Spleen (tissue), 11 donors: ENCODE measurements at regions not wholly inside any gene's neighbourhood (a gene's known extent, or its start where the extent isn't known, plus 50 kb on each side); places are given as distances from the start of the nearest gene placed in this dataset.

ENCODE experiments used
- DNase-seq: peaks from one replicate; pipeline ENCODE4 v3.0.0-alpha.2; 2020
- H3K27ac ChIP-seq, 8 donors: fragments of 200-600 bp; sonication (generic) in 7 of 8; 1 replicate in 4 of 8; 2 replicates in 4 of 8; pipeline versions ENCODE4 v1.5.0 to v1.8.0; 2016 to 2021; ENCODE audit warnings: inconsistent platforms in 4 of 8, mild to moderate bottlenecking in 4 of 8, moderate library complexity in 1 of 8
- H3K27me3 ChIP-seq, 7 donors: fragments of 200-600 bp; sonication (generic) in 6 of 7; replicated peaks in 1 of 7; 1 replicate in 4 of 7; 2 replicates in 3 of 7; pipeline versions ENCODE4 v1.5.0 to v1.8.0; 2016 to 2021; ENCODE audit warnings: inconsistent platforms in 3 of 7, mild to moderate bottlenecking in 1 of 7
- H3K36me3 ChIP-seq, 6 donors: fragments of 200-600 bp; sonication (generic) in 5 of 6; 1 replicate in 4 of 6; 2 replicates in 2 of 6; pipeline versions ENCODE4 v1.5.0 to v1.8.0; 2016 to 2021; ENCODE audit warnings: inconsistent platforms in 2 of 6
- H3K4me1 ChIP-seq, 6 donors: fragments of 200-600 bp; sonication (generic) in 5 of 6; 1 replicate in 3 of 6; 2 replicates in 3 of 6; pipeline versions ENCODE4 v1.5.0 to v1.8.0; 2016 to 2021; ENCODE audit warnings: inconsistent platforms in 3 of 6
- H3K4me3 ChIP-seq, 8 donors: fragments of 200-600 bp; sonication (generic) in 7 of 8; 1 replicate in 4 of 8; 2 replicates in 4 of 8; pipeline versions ENCODE4 v1.5.0 to v1.8.0; 2016 to 2021; ENCODE audit warnings: inconsistent platforms in 4 of 8, mild to moderate bottlenecking in 4 of 8, moderate library complexity in 2 of 8
- H3K9me3 ChIP-seq, 8 donors: fragments of 200-600 bp; sonication (generic) in 7 of 8; 1 replicate in 4 of 8; 2 replicates in 4 of 8; pipeline versions ENCODE4 v1.5.0 to v1.8.0; 2016 to 2021; ENCODE audit warnings: inconsistent platforms in 4 of 8
- POLR2A ChIP-seq, 3 donors: fragments of 450-650 bp; IDR thresholded peaks; one replicate each; pipeline ENCODE4 v1.5.1; 2017; ENCODE audit warnings: antibody characterized with exemption in 3 of 3, mild to moderate bottlenecking in 1 of 3
- POLR2AphosphoS5 ChIP-seq, 3 donors: sonication (generic); formaldehyde crosslinking; IDR thresholded peaks; one replicate each; pipeline ENCODE4 v1.5.1; 2017; ENCODE audit warnings: antibody characterized with exemption in 3 of 3
- WGBS, 5 donors: extraction: QIAGEN DNeasy Blood & Tissue Kit in 3 of 5; methylation state at CpG; one replicate each; pipeline versions ENCODE4 v1.1.5 to v1.1.7; 2013 to 2018; 5-methylcytosine and 5-hydroxymethylcytosine counted together
- intact Hi-C: fragments of 100-400 bp; cut with DNase I; formaldehyde crosslinking; loops from one replicate; pipeline ENCODE4 v1.15.0; 2023; ENCODE audit warnings: low total_unique reads
- TF ChIP-seq, protein P1 (sequence below), 11 experiments: fragments of 200-600 bp in 7 of 11; fragments of 450-650 bp in 4 of 11; sonication (generic) in 4 of 11; IDR thresholded peaks in 8 of 11; conservative IDR thresholded peaks in 3 of 11; 1 replicate in 7 of 11; 2 replicates in 4 of 11; pipeline versions ENCODE4 v1.4.0 to v1.8.0; 2016 to 2021; ENCODE audit warnings: antibody characterized with exemption in 11 of 11, inconsistent platforms in 4 of 11, mild to moderate bottlenecking in 1 of 11
- donor health status: healthy with polysubstance abuse.
- donor health status: DM: no; HTN: no; CAD: no; lungs with moderate emphysema.
- donor health status: DM: no; HTN: no; CAD: no.
- donor health status: Bipolar disorder and iron deficiency.
- donor health status: healthy.
- donor health status: DM: no; HTN: no; CAD: no.
- donor health status: DM: yes; HTN: yes; CAD: no.

DNA sequence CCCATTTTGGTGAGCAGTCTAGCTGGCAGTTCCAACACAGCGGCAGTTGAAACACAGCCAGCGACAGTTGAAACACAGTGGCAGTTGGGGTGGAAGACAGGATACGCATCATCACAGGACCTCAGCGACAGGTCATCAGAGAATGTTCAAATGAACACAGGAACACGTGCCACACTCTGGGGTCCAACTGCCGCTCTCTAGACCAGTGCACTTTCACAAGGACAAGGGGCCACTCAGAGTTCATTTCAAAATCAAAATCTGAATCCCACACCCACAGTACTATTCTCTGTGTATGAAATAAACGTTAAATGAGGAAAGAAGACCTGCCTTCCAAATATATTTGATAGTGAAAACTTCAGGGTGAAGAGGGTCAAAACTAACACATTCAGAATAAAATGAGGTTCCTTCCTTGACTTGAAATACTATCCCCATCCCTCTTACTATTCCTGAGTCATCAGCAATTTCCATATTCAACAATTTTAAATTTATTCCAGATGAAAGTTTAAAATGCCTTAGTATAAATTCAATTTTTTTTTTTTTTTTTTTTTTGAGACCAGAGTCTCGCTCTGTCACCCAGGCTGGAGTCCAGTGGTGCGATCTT, 53.0 kb upstream of the SIMC1 start:
- Histone ChIP-seq H3K27me3 (no peaks in the 10 kb centered on the region), H3K9me3 (no peaks in the 10 kb centered on the region), H3K4me3 (no peak overlapping the region), H3K4me1 (peaks cover 0 to 14% (median 11%) of the 10 kb centered on the region in 6 donors), H3K27ac (no peak overlapping the region), H3K36me3 (no peaks in the 10 kb centered on the region)
- 67 to 91% (median 78%) methylated on average over 9 of the region's 9 CpGs for WGBS, 5 donors
- intact Hi-C loops, result no loop called here
- DNase-seq, result no peak
- TF ChIP-seq POLR2A (IDR thresholded peaks at IDR 0.05) (no peak), POLR2AphosphoS5 (IDR thresholded peaks at IDR 0.05) (no peak)
- TF ChIP-seq, protein P1, sequence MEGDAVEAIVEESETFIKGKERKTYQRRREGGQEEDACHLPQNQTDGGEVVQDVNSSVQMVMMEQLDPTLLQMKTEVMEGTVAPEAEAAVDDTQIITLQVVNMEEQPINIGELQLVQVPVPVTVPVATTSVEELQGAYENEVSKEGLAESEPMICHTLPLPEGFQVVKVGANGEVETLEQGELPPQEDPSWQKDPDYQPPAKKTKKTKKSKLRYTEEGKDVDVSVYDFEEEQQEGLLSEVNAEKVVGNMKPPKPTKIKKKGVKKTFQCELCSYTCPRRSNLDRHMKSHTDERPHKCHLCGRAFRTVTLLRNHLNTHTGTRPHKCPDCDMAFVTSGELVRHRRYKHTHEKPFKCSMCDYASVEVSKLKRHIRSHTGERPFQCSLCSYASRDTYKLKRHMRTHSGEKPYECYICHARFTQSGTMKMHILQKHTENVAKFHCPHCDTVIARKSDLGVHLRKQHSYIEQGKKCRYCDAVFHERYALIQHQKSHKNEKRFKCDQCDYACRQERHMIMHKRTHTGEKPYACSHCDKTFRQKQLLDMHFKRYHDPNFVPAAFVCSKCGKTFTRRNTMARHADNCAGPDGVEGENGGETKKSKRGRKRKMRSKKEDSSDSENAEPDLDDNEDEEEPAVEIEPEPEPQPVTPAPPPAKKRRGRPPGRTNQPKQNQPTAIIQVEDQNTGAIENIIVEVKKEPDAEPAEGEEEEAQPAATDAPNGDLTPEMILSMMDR (IDR thresholded peaks at IDR 0.05 in 8 of 11, conservative IDR thresholded peaks at IDR 0.05 in 3 of 11), result no peak

DNA sequence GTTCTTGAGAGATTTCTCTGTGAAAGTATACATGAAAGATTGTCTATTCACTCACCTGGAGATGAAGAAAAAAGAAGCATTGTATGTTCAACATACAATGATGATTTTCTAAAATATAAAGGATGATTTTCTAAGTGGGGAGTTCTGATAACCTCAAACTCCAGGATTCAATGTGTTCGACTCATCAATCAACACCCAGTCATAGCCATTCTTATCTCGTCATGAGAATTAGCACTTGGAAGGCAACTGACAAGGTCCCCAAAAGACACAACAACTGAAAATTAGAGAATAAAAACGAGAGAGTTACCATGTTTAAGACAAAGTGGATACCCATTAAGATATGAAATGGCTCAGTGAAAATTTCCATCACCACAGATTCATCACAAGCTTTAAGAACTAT, 52.1 kb upstream of the SIMC1 start:
- Histone ChIP-seq H3K4me3 (no peak overlapping the region), H3K27me3 (peaks cover 0 to 3% (median 0%) of the 10 kb centered on the region in 7 donors), H3K4me1 (peaks cover 0 to 6% (median 3%) of the 10 kb centered on the region in 6 donors), H3K9me3 (no peaks in the 10 kb centered on the region), H3K27ac (no peak overlapping the region), H3K36me3 (no peaks in the 10 kb centered on the region)
- TF ChIP-seq, protein P1 (IDR thresholded peaks at IDR 0.05 in 8 of 11, conservative IDR thresholded peaks at IDR 0.05 in 3 of 11), result no peak
- TF ChIP-seq POLR2A (IDR thresholded peaks at IDR 0.05), result no peak
- TF ChIP-seq POLR2AphosphoS5 (IDR thresholded peaks at IDR 0.05), result no peak
- intact Hi-C loops, result no loop called here
- no peak for DNase-seq
- WGBS, 5 donors, result 71 to 86% (median 84%) methylated on average over 3 of the region's 3 CpGs

DNA sequence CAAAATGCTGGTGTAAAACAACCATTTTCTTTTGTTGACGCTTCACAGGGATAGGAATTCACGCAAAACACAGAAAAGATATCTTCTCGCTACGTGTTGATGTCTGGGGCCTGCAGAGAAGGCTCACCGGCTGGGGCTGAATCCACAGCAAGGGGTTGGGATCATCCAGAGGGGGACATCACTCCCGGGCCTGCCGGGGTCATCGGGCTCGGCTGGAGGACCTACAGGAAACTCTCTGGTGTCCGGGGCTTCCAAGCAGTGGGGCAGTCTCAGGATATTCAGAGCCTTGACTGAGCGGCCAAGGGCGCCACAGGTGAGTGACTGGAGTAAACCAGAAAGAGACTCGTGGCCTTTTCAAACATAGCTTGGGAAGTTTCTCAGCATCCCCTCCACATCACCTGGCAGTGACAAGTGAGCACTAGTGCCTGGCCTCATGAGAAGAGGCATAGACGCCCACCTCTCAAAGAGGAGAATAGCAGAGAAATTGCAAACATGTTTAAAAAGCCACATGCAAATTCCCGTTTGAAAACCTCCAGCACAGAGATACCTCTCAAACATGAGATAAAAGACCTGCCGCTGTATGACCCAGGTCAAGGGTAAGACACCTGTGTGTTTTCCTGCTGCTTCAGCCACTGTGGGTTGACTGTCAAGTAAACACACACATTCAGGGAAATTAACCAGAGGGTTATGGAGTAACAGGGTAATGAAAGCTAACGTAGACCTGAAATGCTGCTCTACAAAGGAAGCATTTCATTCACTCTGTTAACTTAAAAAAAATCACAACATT, 50.8 kb upstream of the SIMC1 start:
- Histone ChIP-seq H3K27me3 (peaks cover 0 to 14% (median 0%) of the 10 kb centered on the region in 7 donors), H3K4me3 (no peak overlapping the region), H3K4me1 (no peaks in the 10 kb centered on the region), H3K9me3 (no peaks in the 10 kb centered on the region), H3K27ac (no peak overlapping the region), H3K36me3 (no peaks in the 10 kb centered on the region)
- TF ChIP-seq, protein P1 (IDR thresholded peaks at IDR 0.05 in 8 of 11, conservative IDR thresholded peaks at IDR 0.05 in 3 of 11), result no peak
- TF ChIP-seq POLR2AphosphoS5 (IDR thresholded peaks at IDR 0.05) (no peak), POLR2A (IDR thresholded peaks at IDR 0.05) (no peak)
- WGBS, 5 donors, result 68 to 81% (median 76%) methylated on average over 17 of the region's 17 CpGs
- DNase-seq, result no peak
- intact Hi-C loops, result no loop called here

DNA sequence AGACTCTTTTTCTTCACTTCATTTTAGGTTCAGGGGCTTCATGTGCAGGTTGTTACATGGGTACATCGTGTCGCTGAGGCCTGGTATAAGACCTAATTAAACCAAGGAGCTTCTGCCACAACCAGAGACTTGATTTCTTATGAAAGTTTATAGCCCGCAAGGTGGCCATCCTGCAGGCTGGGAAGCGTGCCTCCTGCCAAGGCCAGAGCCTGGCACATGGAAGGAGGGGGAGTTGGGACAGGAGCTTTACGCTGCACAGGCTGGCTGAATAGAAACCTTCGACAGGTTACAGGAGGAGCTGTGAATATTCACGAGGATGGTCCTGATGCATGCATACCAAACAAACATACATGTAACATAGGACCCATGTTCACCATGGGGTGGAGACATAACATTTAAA, 50.1 kb upstream of the SIMC1 start:
- intact Hi-C loops, result no loop called here
- no peak for DNase-seq
- H3K4me3 ChIP-seq, result no peak overlapping the region
- 87 to 95% (median 93%) methylated on average over 7 of the region's 7 CpGs for WGBS, 5 donors
- H3K27ac ChIP-seq, result no peak overlapping the region
- H3K9me3 ChIP-seq, result no peaks in the 10 kb centered on the region
- TF ChIP-seq POLR2A (IDR thresholded peaks at IDR 0.05) (no peak), POLR2AphosphoS5 (IDR thresholded peaks at IDR 0.05) (no peak)
- TF ChIP-seq, protein P1 (IDR thresholded peaks at IDR 0.05 in 8 of 11, conservative IDR thresholded peaks at IDR 0.05 in 3 of 11), result no peak
- H3K27me3 ChIP-seq, result peaks cover 0 to 18% (median 0%) of the 10 kb centered on the region in 7 donors
- H3K4me1 ChIP-seq, result no peaks in the 10 kb centered on the region
- no peaks in the 10 kb centered on the region for H3K36me3 ChIP-seq
